Pancreas (tissue), 10 donors: ENCODE measurements at regions not wholly inside any gene's neighbourhood (a gene's known extent, or its start where the extent isn't known, plus 50 kb on each side); places are given as distances from the start of the nearest gene placed in this dataset.

ENCODE experiments used
- ATAC-seq, 4 donors: fragments of 200-7000 bp; cut with Tn5 transposase; one replicate each; pipeline versions ENCODE4 v1.8.0 to v1.9.1; 2020; ENCODE audit warnings: mild to moderate bottlenecking in 4 of 4, moderate library complexity in 4 of 4
- DNase-seq, 6 donors: peaks; one replicate each; pipeline ENCODE4 v3.0.0-alpha.2; 2020
- FAIRE-seq: peaks from 2 replicates; lab custom pipeline; 2012; peaks lifted over from hg19 to GRCh38; lab: Jason Lieb, UNC
- H3K27ac ChIP-seq, 4 donors: fragments of 200-600 bp; sonication (generic); 1 replicate in 3 of 4; 2 replicates in 1 of 4; pipeline versions ENCODE4 v1.5.0 to v1.8.0; 2020
- H3K27me3 ChIP-seq, 4 donors: fragments of 200-600 bp; one replicate each; pipeline ENCODE4 v1.8.0; 2021
- H3K36me3 ChIP-seq, 3 donors: fragments of 200-600 bp; sonication (generic) in 1 of 3; one replicate each; pipeline versions ENCODE4 v1.5.0 to v1.8.0; 2020 to 2021
- H3K4me1 ChIP-seq, 3 donors: fragments of 200-600 bp; one replicate each; pipeline ENCODE4 v1.8.0; 2021
- H3K4me3 ChIP-seq, 4 donors: fragments of 200-600 bp; sonication (generic) in 2 of 4; one replicate each; pipeline versions ENCODE4 v1.5.0 to v1.8.0; 2020 to 2021
- H3K9me3 ChIP-seq, 4 donors: fragments of 200-600 bp; one replicate each; pipeline ENCODE4 v1.8.0; 2021
- CTCF ChIP-seq, 4 donors: fragments of 200-600 bp; sonication (generic) in 3 of 4; IDR thresholded peaks; one replicate each; pipeline versions ENCODE4 v1.5.0 to v1.8.0; 2021; ENCODE audit warnings: antibody characterized with exemption in 4 of 4
- WGBS, 2 donors: extraction: QIAGEN DNeasy Blood & Tissue Kit; methylation state at CpG; one replicate each; pipeline ENCODE4 v1.1.7; 2013; 5-methylcytosine and 5-hydroxymethylcytosine counted together
- intact Hi-C, 3 donors: fragments of 100-400 bp; cut with DNase I; formaldehyde crosslinking; loops; one replicate each; pipeline versions ENCODE4 v1.11.1 to v1.14.2; 2022
- donor health status: healthy with polysubstance abuse.
- donor health status: DM: no; HTN: no; CAD: no; lungs with moderate emphysema.
- donor health status: DM: no; HTN: no; CAD: no.
- donor health status: control.
- donor health status: control.
- donor health status: Bipolar disorder and iron deficiency.
- donor health status: DM: yes; HTN: yes; CAD: no.
- donor health status: DM: no; HTN: no; CAD: no.
- donor health status: DM: no; HTN: no; CAD: no.
- donor health status: DM: yes; HTN: yes; CAD: no.

GRCh38 chr7:155195939-155196523 is 101.6 kb upstream of the INSIG1 start:
- Histone ChIP-seq H3K27me3 (no peaks in the 10 kb centered on the region), H3K4me1 (no peaks in the 10 kb centered on the region), H3K4me3 (no peak overlapping the region), H3K27ac (no peak overlapping the region), H3K9me3 (no peaks in the 10 kb centered on the region), H3K36me3 (no peaks in the 10 kb centered on the region)
- intact Hi-C loops, result no loop called here
- DNase-seq (no peak), FAIRE-seq (no peak), ATAC-seq (no peak)
- no peak for TF ChIP-seq CTCF (IDR thresholded peaks at IDR 0.05)
- 70 to 76% methylated on average over 1 of the region's 1 CpG for WGBS, 2 donors

- ATAC-seq (no peak), DNase-seq (peak in 1 of 6 donors; percentile 3), FAIRE-seq (no peak)
- H3K27ac ChIP-seq, result no peak overlapping the region
- no peaks in the 10 kb centered on the region for H3K36me3 ChIP-seq
- H3K27me3 ChIP-seq, result no peaks in the 10 kb centered on the region
- TF ChIP-seq CTCF (IDR thresholded peaks at IDR 0.05), result no peak
- H3K4me1 ChIP-seq, result no peaks in the 10 kb centered on the region
- WGBS, 2 donors, result 84% methylated on average over 22 of the region's 22 CpGs
- no peak overlapping the region for H3K4me3 ChIP-seq
- no peaks in the 10 kb centered on the region for H3K9me3 ChIP-seq
- intact Hi-C loops, result no loop called here
These were observed 99.3 kb upstream of the INSIG1 start for GRCh38 chr7:155198196-155198892.

- H3K9me3 ChIP-seq, result no peaks in the 10 kb centered on the region
- H3K27me3 ChIP-seq, result no peaks in the 10 kb centered on the region
- 81 to 87% methylated on average over 13 of the region's 13 CpGs for WGBS, 2 donors
- DNase-seq (peak in 1 of 6 donors; percentile 6), ATAC-seq (peak in 1 of 4 donors; percentile 48), FAIRE-seq (no peak)
- H3K4me3 ChIP-seq, result no peak overlapping the region
- intact Hi-C loops, result no loop called here
- H3K36me3 ChIP-seq, result no peaks in the 10 kb centered on the region
- no peak overlapping the region for H3K27ac ChIP-seq
- no peak for TF ChIP-seq CTCF (IDR thresholded peaks at IDR 0.05)
- peaks cover 0 to 6% (median 0%) of the 10 kb centered on the region in 3 donors for H3K4me1 ChIP-seq
These were observed 98.5 kb upstream of the INSIG1 start for GRCh38 chr7:155198901-155199845.

- Histone ChIP-seq H3K27ac (no peak overlapping the region), H3K9me3 (no peaks in the 10 kb centered on the region), H3K4me1 (peaks cover 6 to 12% (median 7%) of the 10 kb centered on the region in 3 donors), H3K4me3 (no peak overlapping the region), H3K27me3 (no peaks in the 10 kb centered on the region), H3K36me3 (no peaks in the 10 kb centered on the region)
- no peak for TF ChIP-seq CTCF (IDR thresholded peaks at IDR 0.05)
- DNase-seq, result peak in 1 of 6 donors; percentile 5
- intact Hi-C loops, result no loop called here
- no peak for ATAC-seq
- no peak for FAIRE-seq
- WGBS, 2 donors, result 83 to 87% methylated on average over 17 of the region's 17 CpGs
These were observed 96.2 kb upstream of the INSIG1 start for GRCh38 chr7:155201325-155202087.
